ENCODE measurements at regions not wholly inside any gene's neighbourhood (a gene's known extent, or its start where the extent isn't known, plus 50 kb on each side); places are given as distances from the start of the nearest gene placed in this dataset.

DNA sequence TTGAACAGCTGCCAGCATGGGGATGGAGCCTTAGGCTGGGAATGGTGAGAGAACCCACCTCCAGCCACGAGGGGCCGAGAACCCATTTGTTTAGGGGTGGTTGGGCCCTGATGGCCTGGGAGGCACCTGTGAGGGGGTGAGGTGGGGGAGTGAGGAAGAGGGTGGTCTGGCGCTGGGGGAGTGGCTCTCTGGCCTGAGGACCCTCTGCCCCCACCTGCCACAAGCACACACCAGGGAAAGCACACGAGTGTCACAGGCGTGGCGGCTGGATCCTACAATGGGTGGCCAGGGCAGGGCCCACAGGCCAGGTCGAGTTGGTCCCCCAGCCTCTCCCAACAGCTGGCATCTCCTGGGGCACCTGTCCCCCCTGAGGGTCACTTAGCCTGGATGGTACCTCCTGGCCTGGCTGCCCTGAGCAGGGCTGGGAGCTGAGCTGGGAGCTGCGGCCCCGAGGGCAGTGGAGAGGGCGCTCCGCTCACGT lies 340.5 kb downstream of the TMEM121 start:
- TF ChIP-seq, protein P1, sequence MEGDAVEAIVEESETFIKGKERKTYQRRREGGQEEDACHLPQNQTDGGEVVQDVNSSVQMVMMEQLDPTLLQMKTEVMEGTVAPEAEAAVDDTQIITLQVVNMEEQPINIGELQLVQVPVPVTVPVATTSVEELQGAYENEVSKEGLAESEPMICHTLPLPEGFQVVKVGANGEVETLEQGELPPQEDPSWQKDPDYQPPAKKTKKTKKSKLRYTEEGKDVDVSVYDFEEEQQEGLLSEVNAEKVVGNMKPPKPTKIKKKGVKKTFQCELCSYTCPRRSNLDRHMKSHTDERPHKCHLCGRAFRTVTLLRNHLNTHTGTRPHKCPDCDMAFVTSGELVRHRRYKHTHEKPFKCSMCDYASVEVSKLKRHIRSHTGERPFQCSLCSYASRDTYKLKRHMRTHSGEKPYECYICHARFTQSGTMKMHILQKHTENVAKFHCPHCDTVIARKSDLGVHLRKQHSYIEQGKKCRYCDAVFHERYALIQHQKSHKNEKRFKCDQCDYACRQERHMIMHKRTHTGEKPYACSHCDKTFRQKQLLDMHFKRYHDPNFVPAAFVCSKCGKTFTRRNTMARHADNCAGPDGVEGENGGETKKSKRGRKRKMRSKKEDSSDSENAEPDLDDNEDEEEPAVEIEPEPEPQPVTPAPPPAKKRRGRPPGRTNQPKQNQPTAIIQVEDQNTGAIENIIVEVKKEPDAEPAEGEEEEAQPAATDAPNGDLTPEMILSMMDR (IDR thresholded peaks at IDR 0.05), result no peak
- TF ChIP-seq POLR2A (IDR thresholded peaks at IDR 0.05), result no peak

Measured in body of pancreas (tissue), 4 donors.